HG02840 (cell line): ENCODE measurements at regions not wholly inside any gene's neighbourhood (a gene's known extent, or its start where the extent isn't known, plus 50 kb on each side); places are given as distances from the start of the nearest gene placed in this dataset.

ENCODE experiments used
- ATAC-seq: cut with Tn5 transposase; IDR thresholded peaks from one replicate; pipeline ENCODE4 v1.9.1; 2021; ENCODE audit warnings: mild to moderate bottlenecking, moderate library complexity, moderate number of reproducible peaks; ENCODE audit not compliant: unreplicated experiment, low FRiP score

- ATAC-seq, result no peak
These were observed 573.0 kb downstream of the KCTD8 start for GRCh38 chr4:43875655-43876054.

- ATAC-seq, result no peak
These were observed 566.1 kb downstream of the KCTD8 start for GRCh38 chr4:43882470-43882869.

GRCh38 chr4:43886196-43886595 lies 562.4 kb downstream of the KCTD8 start:
- ATAC-seq, result no peak

GRCh38 chr4:43898836-43899235 lies 549.8 kb downstream of the KCTD8 start:
- no peak for ATAC-seq

- ATAC-seq, result no peak
These were observed 545.2 kb downstream of the KCTD8 start for GRCh38 chr4:43903456-43903855.

- ATAC-seq, result no peak
These were observed 530.2 kb downstream of the KCTD8 start for GRCh38 chr4:43918377-43918776.

- ATAC-seq, result no peak
These were observed 516.2 kb downstream of the KCTD8 start for GRCh38 chr4:43932448-43932847.

GRCh38 chr4:43943998-43944397 lies 504.6 kb downstream of the KCTD8 start:
- ATAC-seq, result no peak

GRCh38 chr4:43959976-43960375 lies 488.6 kb downstream of the KCTD8 start:
- ATAC-seq, result no peak

GRCh38 chr4:43968011-43968410 lies 480.6 kb downstream of the KCTD8 start:
- ATAC-seq, result no peak

- no peak for ATAC-seq
These were observed 465.0 kb downstream of the KCTD8 start for GRCh38 chr4:43983610-43984009.

- no peak for ATAC-seq
These were observed 461.2 kb downstream of the KCTD8 start for GRCh38 chr4:43987331-43987944.

- ATAC-seq, result no peak
These were observed 458.1 kb downstream of the KCTD8 start for GRCh38 chr4:43990551-43990950.

- no peak for ATAC-seq
These were observed 457.6 kb downstream of the KCTD8 start for GRCh38 chr4:43990963-43991362.

GRCh38 chr4:43992552-43992951 lies 456.1 kb downstream of the KCTD8 start:
- ATAC-seq, result no peak

- ATAC-seq, result no peak
These were observed 455.3 kb downstream of the KCTD8 start for GRCh38 chr4:43993196-43993902.

- ATAC-seq, result no peak
These were observed 448.9 kb downstream of the KCTD8 start for GRCh38 chr4:43999669-44000068.

GRCh38 chr4:44002368-44002767 lies 446.2 kb downstream of the KCTD8 start:
- ATAC-seq, result no peak

- no peak for ATAC-seq
These were observed 431.8 kb downstream of the KCTD8 start for GRCh38 chr4:44016570-44017421.

- ATAC-seq, result no peak
These were observed 431.2 kb downstream of the KCTD8 start for GRCh38 chr4:44017422-44017739.

- ATAC-seq, result no peak
These were observed 428.9 kb downstream of the KCTD8 start for GRCh38 chr4:44019721-44020120.
